GM12878 (cell line): ENCODE measurements at regions not wholly inside any gene's neighbourhood (a gene's known extent, or its start where the extent isn't known, plus 50 kb on each side); places are given as distances from the start of the nearest gene placed in this dataset.

Source experiments
- ATAC-seq: fragments of 200-7000 bp; cut with Tn5 transposase; 3 replicates; pipeline ENCODE4 v1.9.1; 2020; ENCODE audit warnings: mild to moderate bottlenecking, moderate library complexity
- BruUV-seq: library from RNA; stranded (reverse); fragments of 400-500 nt; replicated peaks from 2 replicates; lab custom pipeline; 2021; lab: Mats Ljungman, UMichigan
- CTCF ChIA-PET: fragments of 300-600 bp; sonication (Branson Sonifier 250); formaldehyde crosslinking; extraction: SDS; loops from one replicate; lab custom pipeline; 2021; ENCODE audit warnings: inconsistent platforms; lab: Yijun Ruan, JAX
- POLR2A ChIA-PET: fragments of 350-600 bp; formaldehyde crosslinking; extraction: SDS; loops from one replicate; lab custom pipeline; 2021; ENCODE audit warnings: inconsistent platforms; lab: Charles Lee
- RAD21 ChIA-PET: fragments of 300-600 bp; sonication (Branson Sonifier 250); formaldehyde crosslinking; loops from one replicate; lab custom pipeline; 2023; ENCODE audit warnings: antibody characterized with exemption; ENCODE audit not compliant: unreplicated experiment; lab: Charles Lee
- SMC1A ChIA-PET: fragments of 300-600 bp; sonication (Branson Sonifier 250); formaldehyde crosslinking; loops from one replicate; lab custom pipeline; 2023; ENCODE audit not compliant: unreplicated experiment, uncharacterized antibody; lab: Charles Lee
- DNase-seq: peaks from one replicate; pipeline ENCODE4 v3.0.0-alpha.2; 2011; ENCODE audit warnings: low read depth, low spot score
- FAIRE-seq: peaks from 3 replicates; lab custom pipeline; 2011; peaks lifted over from hg19 to GRCh38; lab: Jason Lieb, UNC
- H2AFZ ChIP-seq: 2 replicates; pipeline ENCODE4 v1.6.0; 2011; ENCODE audit warnings: low read depth, low read length, control low read depth; ENCODE audit not compliant: control insufficient read depth
- H3K27ac ChIP-seq: 2 replicates; pipeline ENCODE4 v1.5.1; 2011; ENCODE audit warnings: control low read depth; ENCODE audit not compliant: control insufficient read depth, insufficient read depth
- H3K27me3 ChIP-seq, 2 experiments: replicated peaks in 1 of 2; 2 replicates each; pipeline versions ENCODE4 v1.6.0 to v1.6.1; 2011; ENCODE audit warnings: low read length in 1 of 2; ENCODE audit not compliant: control insufficient read depth in 2 of 2, insufficient read depth in 2 of 2
- H3K36me3 ChIP-seq, 2 experiments: 2 replicates each; pipeline ENCODE4 v1.5.1; 2011; ENCODE audit warnings: low read length in 1 of 2; ENCODE audit not compliant: control insufficient read depth in 2 of 2, insufficient read depth in 2 of 2
- H3K4me1 ChIP-seq: 2 replicates; pipeline ENCODE4 v1.6.1; 2011; ENCODE audit warnings: mild to moderate bottlenecking, low read length, moderate library complexity, mixed read lengths; ENCODE audit not compliant: control insufficient read depth, insufficient read depth
- H3K4me2 ChIP-seq: 2 replicates; pipeline ENCODE4 v1.6.0; 2011; ENCODE audit warnings: control low read depth; ENCODE audit not compliant: control insufficient read depth, insufficient read depth
- H3K4me3 ChIP-seq: fragments of 200-600 bp; sonication (generic); 2 replicates; pipeline ENCODE4 v1.5.1; 2016
- H3K79me2 ChIP-seq: 2 replicates; pipeline ENCODE4 v1.6.0; 2011; ENCODE audit warnings: low read length; ENCODE audit not compliant: control insufficient read depth, insufficient read depth
- H3K9ac ChIP-seq: 2 replicates; pipeline ENCODE4 v1.8.0; 2011; ENCODE audit warnings: low read length, control low read depth, mixed read lengths; ENCODE audit not compliant: control insufficient read depth, insufficient read depth
- H3K9me3 ChIP-seq: replicated peaks from 3 replicates; pipeline ENCODE4 v1.5.1; 2011; ENCODE audit warnings: mild to moderate bottlenecking, low read length; ENCODE audit not compliant: control insufficient read depth, insufficient read depth
- H4K20me1 ChIP-seq: 2 replicates; pipeline ENCODE4 v1.6.0; 2011; ENCODE audit not compliant: control insufficient read depth, insufficient read depth
- CHD1 ChIP-seq: IDR thresholded peaks from 2 replicates; pipeline ENCODE4 v1.6.1; 2012; ENCODE audit warnings: low read depth, low read length, improper control_type of control experiment
- CHD2 ChIP-seq: IDR thresholded peaks from 2 replicates; pipeline ENCODE4 v1.6.1; 2011; ENCODE audit warnings: low read depth, low read length, improper control_type of control experiment, borderline replicate concordance
- DPF2 ChIP-seq: fragments of 450-650 bp; IDR thresholded peaks from 2 replicates; pipeline ENCODE4 v1.6.1; 2017; ENCODE audit warnings: mild to moderate bottlenecking
- EED ChIP-seq: sonication (generic); IDR thresholded peaks from 2 replicates; pipeline ENCODE4 v1.6.1; 2016; ENCODE audit warnings: antibody characterized with exemption, low read depth
- FOXK2 ChIP-seq: fragments of 450-650 bp; IDR thresholded peaks from 2 replicates; pipeline ENCODE4 v1.6.1; 2017; ENCODE audit warnings: mild to moderate bottlenecking, moderate library complexity
- KAT2A ChIP-seq: conservative IDR thresholded peaks from 2 replicates; pipeline ENCODE4 v1.6.1; 2011; ENCODE audit warnings: low read depth, low read length; ENCODE audit not compliant: control insufficient read depth
- NR2F1 ChIP-seq: fragments of 450-650 bp; conservative IDR thresholded peaks from 2 replicates; pipeline ENCODE4 v1.6.1; 2017; ENCODE audit warnings: mild to moderate bottlenecking
- RAD21 ChIP-seq: IDR thresholded peaks from 2 replicates; pipeline ENCODE4 v1.6.1; 2011; ENCODE audit warnings: mild to moderate bottlenecking, low read depth, low read length, moderate library complexity; ENCODE audit not compliant: insufficient read depth
- ZNF274 ChIP-seq: IDR thresholded peaks from one replicate; pipeline ENCODE4 v1.8.0; 2011; ENCODE audit not compliant: insufficient read length, insufficient read depth
- ZSCAN29 ChIP-seq: fragments of 450-650 bp; IDR thresholded peaks from 2 replicates; pipeline ENCODE4 v1.6.1; 2017; ENCODE audit warnings: mild to moderate bottlenecking, moderate library complexity
- WGBS: methylation state at CpG from one replicate; pipeline ENCODE4 v1.1.6; 2016; ENCODE audit warnings: low lambda C conversion rate; ENCODE audit not compliant: insufficient replicate concordance, insufficient coverage; ENCODE audit errors: missing lambda C conversion rate; 5-methylcytosine and 5-hydroxymethylcytosine counted together
- in situ Hi-C: fragments of 300-500 bp; cut with MboI; formaldehyde crosslinking; loops from 9 replicates; pipeline ENCODE4 v1.14.3; 2018; ENCODE audit warnings: mixed read lengths
- intact Hi-C: fragments of 100-400 bp; cut with micrococcal nuclease; formaldehyde crosslinking; loops from one replicate; pipeline ENCODE4 v1.14.2; 2022; ENCODE audit not compliant: unreplicated experiment
- TF ChIP-seq, protein P1 (sequence below): IDR thresholded peaks from 2 replicates; pipeline ENCODE4 v1.6.1; 2012; ENCODE audit warnings: improper control_type of control experiment, low read depth, low read length; ENCODE audit not compliant: insufficient replicate concordance
- TF ChIP-seq, protein P2 (sequence below): fragments of 450-650 bp; IDR thresholded peaks from 2 replicates; pipeline ENCODE4 v1.6.1; 2017; ENCODE audit warnings: mild to moderate bottlenecking
- TF ChIP-seq, protein P3 (sequence below): IDR thresholded peaks from 2 replicates; pipeline ENCODE4 v1.6.1; 2011; ENCODE audit warnings: mild to moderate bottlenecking, low read depth, low read length, moderate library complexity; ENCODE audit not compliant: insufficient replicate concordance
- TF ChIP-seq, protein P4 (sequence below): fragments of 450-650 bp; IDR thresholded peaks from 2 replicates; pipeline ENCODE4 v1.6.1; 2016; ENCODE audit warnings: mild to moderate bottlenecking

DNA sequence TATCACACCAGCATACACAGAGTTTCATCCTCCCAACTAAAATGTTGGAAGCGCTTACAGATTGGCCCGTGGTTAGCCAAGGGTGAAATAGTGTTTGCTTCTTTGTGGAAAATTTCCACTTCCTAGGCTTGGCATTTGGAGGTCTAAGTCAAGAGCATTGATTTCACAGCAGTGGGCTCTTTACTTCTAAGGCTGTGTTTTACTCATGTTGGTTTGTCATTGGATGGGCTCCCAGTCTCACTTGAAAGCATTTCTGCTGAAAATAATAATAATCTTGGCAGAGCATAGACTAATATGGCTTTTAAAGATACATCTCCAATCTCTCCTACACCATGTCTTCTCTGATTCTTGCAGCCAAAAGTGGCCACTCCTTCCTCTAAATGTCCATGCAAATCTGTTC lies 82.9 kb downstream of the DYNAP start:
- CTCF ChIA-PET = no interaction called here
- Histone ChIP-seq H3K27me3 (no peaks in the 10 kb centered on the region), H4K20me1 (no peaks in the 10 kb centered on the region), H3K4me1 (no peaks in the 10 kb centered on the region), H3K9ac (no peak overlapping the region), H2AFZ (no peak overlapping the region), H3K27ac (no peak overlapping the region), H3K4me2 (no peak overlapping the region)
- intact Hi-C loops = loop anchor here (5.0 to 10.0 kb wide), 3 partner anchors 282 to 1109 kb away; no protein-coding TSS in a partner anchor
- ATAC-seq = no peak
- no peak for DNase-seq
- 62% methylated on average over 2 of the region's 2 CpGs for WGBS
- TF ChIP-seq DPF2 (no peak), KAT2A (no peak), CHD2 (no peak), ZSCAN29 (no peak), RAD21 (no peak), CHD1 (no peak), ZNF274 (no peak), NR2F1 (no peak), FOXK2 (no peak), EED (no peak)
- TF ChIP-seq, protein P1, sequence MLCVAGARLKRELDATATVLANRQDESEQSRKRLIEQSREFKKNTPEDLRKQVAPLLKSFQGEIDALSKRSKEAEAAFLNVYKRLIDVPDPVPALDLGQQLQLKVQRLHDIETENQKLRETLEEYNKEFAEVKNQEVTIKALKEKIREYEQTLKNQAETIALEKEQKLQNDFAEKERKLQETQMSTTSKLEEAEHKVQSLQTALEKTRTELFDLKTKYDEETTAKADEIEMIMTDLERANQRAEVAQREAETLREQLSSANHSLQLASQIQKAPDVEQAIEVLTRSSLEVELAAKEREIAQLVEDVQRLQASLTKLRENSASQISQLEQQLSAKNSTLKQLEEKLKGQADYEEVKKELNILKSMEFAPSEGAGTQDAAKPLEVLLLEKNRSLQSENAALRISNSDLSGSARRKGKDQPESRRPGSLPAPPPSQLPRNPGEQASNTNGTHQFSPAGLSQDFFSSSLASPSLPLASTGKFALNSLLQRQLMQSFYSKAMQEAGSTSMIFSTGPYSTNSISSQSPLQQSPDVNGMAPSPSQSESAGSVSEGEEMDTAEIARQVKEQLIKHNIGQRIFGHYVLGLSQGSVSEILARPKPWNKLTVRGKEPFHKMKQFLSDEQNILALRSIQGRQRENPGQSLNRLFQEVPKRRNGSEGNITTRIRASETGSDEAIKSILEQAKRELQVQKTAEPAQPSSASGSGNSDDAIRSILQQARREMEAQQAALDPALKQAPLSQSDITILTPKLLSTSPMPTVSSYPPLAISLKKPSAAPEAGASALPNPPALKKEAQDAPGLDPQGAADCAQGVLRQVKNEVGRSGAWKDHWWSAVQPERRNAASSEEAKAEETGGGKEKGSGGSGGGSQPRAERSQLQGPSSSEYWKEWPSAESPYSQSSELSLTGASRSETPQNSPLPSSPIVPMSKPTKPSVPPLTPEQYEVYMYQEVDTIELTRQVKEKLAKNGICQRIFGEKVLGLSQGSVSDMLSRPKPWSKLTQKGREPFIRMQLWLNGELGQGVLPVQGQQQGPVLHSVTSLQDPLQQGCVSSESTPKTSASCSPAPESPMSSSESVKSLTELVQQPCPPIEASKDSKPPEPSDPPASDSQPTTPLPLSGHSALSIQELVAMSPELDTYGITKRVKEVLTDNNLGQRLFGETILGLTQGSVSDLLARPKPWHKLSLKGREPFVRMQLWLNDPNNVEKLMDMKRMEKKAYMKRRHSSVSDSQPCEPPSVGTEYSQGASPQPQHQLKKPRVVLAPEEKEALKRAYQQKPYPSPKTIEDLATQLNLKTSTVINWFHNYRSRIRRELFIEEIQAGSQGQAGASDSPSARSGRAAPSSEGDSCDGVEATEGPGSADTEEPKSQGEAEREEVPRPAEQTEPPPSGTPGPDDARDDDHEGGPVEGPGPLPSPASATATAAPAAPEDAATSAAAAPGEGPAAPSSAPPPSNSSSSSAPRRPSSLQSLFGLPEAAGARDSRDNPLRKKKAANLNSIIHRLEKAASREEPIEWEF = no peak
- TF ChIP-seq, protein P2, sequence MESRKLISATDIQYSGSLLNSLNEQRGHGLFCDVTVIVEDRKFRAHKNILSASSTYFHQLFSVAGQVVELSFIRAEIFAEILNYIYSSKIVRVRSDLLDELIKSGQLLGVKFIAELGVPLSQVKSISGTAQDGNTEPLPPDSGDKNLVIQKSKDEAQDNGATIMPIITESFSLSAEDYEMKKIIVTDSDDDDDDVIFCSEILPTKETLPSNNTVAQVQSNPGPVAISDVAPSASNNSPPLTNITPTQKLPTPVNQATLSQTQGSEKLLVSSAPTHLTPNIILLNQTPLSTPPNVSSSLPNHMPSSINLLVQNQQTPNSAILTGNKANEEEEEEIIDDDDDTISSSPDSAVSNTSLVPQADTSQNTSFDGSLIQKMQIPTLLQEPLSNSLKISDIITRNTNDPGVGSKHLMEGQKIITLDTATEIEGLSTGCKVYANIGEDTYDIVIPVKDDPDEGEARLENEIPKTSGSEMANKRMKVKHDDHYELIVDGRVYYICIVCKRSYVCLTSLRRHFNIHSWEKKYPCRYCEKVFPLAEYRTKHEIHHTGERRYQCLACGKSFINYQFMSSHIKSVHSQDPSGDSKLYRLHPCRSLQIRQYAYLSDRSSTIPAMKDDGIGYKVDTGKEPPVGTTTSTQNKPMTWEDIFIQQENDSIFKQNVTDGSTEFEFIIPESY = no peak
- TF ChIP-seq, protein P3, sequence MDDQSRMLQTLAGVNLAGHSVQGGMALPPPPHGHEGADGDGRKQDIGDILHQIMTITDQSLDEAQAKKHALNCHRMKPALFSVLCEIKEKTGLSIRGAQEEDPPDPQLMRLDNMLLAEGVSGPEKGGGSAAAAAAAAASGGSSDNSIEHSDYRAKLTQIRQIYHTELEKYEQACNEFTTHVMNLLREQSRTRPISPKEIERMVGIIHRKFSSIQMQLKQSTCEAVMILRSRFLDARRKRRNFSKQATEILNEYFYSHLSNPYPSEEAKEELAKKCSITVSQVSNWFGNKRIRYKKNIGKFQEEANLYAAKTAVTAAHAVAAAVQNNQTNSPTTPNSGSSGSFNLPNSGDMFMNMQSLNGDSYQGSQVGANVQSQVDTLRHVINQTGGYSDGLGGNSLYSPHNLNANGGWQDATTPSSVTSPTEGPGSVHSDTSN = no peak
- TF ChIP-seq, protein P4, sequence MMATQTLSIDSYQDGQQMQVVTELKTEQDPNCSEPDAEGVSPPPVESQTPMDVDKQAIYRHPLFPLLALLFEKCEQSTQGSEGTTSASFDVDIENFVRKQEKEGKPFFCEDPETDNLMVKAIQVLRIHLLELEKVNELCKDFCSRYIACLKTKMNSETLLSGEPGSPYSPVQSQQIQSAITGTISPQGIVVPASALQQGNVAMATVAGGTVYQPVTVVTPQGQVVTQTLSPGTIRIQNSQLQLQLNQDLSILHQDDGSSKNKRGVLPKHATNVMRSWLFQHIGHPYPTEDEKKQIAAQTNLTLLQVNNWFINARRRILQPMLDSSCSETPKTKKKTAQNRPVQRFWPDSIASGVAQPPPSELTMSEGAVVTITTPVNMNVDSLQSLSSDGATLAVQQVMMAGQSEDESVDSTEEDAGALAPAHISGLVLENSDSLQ = no peak
- TF ChIP-seq, all 136 proteins: peak for 0
- FAIRE-seq = no peak
- no peak overlapping the region for H3K4me3 ChIP-seq
- POLR2A ChIA-PET = no interaction called here
- in situ Hi-C loops = loop anchor here (10.0 kb wide), 1 partner anchor 229 kb away; no protein-coding TSS in a partner anchor
- BruUV-seq = no TSS peak
- H3K79me2 ChIP-seq = no peaks in the 10 kb centered on the region
- H3K36me3 ChIP-seq = no peaks in the 10 kb centered on the region
- no peaks in the 10 kb centered on the region for H3K9me3 ChIP-seq
- RAD21 ChIA-PET = no interaction called here
- SMC1A ChIA-PET = interaction anchor here (0.6 kb wide), 1 partner anchor 10 kb away, joined by 3 read pairs; no protein-coding TSS in a partner anchor
